ENCODE measurements at regions not wholly inside any gene's neighbourhood (a gene's known extent, or its start where the extent isn't known, plus 50 kb on each side); places are given as distances from the start of the nearest gene placed in this dataset.

DNA sequence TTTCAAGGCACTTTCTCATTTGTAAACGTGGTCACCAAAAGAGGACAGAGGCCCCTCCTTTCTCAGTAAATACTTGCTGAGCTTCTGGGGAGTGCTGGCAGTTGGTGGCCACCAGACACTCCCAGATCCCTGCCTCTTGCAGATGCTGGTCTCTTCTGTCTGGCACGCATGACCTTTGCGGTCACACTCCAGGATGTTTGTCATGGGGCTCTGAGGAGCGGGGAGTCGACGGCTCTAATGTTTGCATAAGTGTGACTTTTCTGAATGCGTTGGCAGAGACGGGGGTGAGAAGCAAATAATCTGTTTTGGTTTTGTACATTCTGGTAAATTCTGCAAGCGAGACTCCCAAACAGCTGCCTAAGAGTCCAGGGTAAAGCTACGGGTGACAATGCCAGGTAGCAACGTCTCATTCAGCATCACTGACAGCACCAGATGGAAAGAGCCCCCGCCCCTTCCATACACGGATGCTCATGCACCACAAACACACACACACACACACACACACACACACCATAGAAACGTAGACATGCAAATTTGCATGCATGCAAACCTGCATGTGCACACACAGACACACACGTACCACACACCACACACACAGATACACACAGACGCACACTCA, 101.1 kb downstream of the YTHDF1 start:
- TF ChIP-seq, protein P1, sequence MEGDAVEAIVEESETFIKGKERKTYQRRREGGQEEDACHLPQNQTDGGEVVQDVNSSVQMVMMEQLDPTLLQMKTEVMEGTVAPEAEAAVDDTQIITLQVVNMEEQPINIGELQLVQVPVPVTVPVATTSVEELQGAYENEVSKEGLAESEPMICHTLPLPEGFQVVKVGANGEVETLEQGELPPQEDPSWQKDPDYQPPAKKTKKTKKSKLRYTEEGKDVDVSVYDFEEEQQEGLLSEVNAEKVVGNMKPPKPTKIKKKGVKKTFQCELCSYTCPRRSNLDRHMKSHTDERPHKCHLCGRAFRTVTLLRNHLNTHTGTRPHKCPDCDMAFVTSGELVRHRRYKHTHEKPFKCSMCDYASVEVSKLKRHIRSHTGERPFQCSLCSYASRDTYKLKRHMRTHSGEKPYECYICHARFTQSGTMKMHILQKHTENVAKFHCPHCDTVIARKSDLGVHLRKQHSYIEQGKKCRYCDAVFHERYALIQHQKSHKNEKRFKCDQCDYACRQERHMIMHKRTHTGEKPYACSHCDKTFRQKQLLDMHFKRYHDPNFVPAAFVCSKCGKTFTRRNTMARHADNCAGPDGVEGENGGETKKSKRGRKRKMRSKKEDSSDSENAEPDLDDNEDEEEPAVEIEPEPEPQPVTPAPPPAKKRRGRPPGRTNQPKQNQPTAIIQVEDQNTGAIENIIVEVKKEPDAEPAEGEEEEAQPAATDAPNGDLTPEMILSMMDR (conservative IDR thresholded peaks at IDR 0.05; ENCODE audit: low read depth, low read length), result no peak
- DNase-seq (ENCODE audit: low read depth), result no peak
- no peak overlapping the region for H3K4me3 ChIP-seq (ENCODE audit: low read depth, low read length)

DNA sequence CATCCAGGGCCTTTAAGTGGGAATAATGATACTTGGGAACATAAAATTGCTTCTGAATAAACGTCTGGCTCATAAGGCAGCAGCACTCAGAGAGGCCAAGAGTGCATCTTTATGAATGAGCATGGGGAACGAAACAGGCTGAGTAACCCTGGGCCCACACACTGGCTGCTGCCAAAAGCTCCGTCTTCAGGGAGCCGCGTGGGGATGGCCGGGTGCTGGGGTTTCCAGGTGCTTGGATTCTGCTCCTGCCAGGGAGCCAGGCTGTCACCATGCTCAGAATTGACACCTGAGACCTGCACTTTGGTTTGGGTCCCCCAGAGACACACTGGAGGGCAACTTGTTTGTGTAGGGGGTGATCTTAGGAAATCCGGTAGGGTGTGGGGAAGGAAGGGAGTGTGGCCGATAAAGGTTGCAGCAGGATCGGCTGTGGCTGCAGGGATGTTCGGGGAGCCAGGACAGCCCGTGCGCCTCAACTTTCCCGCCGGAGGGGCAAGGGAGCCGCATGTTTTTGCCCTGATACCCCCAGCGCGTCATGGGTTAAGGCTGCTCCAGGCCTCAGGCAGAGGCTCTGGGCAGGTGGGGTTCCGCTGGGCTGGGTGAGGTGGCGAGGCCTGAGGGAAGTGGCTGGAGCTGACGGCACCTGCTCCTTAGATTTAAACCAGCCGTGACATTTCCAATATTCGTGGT, 101.8 kb downstream of the YTHDF1 start:
- TF ChIP-seq, protein P1 (conservative IDR thresholded peaks at IDR 0.05; ENCODE audit: low read depth, low read length), result no peak
- no peak for DNase-seq (ENCODE audit: low read depth)
- H3K4me3 ChIP-seq (ENCODE audit: low read depth, low read length), result no peak overlapping the region

DNA sequence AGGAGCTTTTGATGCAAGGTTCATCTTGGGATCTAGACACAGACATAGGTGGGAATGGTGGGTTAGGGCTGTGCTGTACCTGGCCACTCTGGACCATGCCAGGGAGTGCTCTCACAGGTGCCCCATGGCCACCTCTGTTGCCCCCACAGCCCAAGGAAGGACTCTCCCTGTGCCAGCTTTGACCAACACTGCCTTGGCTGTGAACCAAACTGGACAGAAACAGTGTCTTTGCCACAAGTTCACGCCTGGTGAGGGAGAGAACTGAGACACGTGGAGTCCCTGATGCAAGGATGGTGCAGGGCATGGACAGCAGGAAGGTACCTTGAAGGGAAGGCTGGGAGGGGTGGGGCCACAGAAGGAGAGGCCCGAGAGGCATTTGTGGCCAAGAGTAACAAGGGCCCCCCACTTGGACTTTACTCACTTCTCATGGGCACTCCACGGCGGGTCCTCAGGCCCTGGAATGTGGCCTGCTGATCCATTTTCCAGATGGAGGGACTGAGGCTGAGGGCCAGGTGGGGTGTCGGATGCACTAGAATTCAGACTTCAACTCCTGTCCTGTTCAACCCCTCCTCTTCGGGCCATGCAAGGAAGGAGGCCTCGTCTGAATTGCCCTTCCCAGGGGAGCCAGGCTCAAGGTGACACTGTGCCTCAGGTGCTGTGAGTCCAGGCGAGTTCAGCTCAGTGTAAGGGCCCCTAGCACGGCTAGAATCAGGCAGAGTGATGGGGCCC, 103.3 kb downstream of the YTHDF1 start:
- no peak overlapping the region for H3K4me3 ChIP-seq (ENCODE audit: low read depth, low read length)
- DNase-seq (ENCODE audit: low read depth), result no peak
- TF ChIP-seq, protein P1 (conservative IDR thresholded peaks at IDR 0.05; ENCODE audit: low read depth, low read length), result no peak

GRCh38 chr20:63108247-63108646, 101.5 kb upstream of the BHLHE23 start:
- H3K4me3 ChIP-seq (ENCODE audit: low read depth, low read length), result no peak overlapping the region
- DNase-seq (ENCODE audit: low read depth), result no peak
- TF ChIP-seq, protein P1 (conservative IDR thresholded peaks at IDR 0.05; ENCODE audit: low read depth, low read length), result no peak

- no peak for DNase-seq (ENCODE audit: low read depth)
- H3K4me3 ChIP-seq (ENCODE audit: low read depth, low read length), result no peak overlapping the region
- TF ChIP-seq, protein P1 (conservative IDR thresholded peaks at IDR 0.05; ENCODE audit: low read depth, low read length), result no peak
Observed at GRCh38 chr20:63107449-63108200, 100.9 kb upstream of the BHLHE23 start.

DNA sequence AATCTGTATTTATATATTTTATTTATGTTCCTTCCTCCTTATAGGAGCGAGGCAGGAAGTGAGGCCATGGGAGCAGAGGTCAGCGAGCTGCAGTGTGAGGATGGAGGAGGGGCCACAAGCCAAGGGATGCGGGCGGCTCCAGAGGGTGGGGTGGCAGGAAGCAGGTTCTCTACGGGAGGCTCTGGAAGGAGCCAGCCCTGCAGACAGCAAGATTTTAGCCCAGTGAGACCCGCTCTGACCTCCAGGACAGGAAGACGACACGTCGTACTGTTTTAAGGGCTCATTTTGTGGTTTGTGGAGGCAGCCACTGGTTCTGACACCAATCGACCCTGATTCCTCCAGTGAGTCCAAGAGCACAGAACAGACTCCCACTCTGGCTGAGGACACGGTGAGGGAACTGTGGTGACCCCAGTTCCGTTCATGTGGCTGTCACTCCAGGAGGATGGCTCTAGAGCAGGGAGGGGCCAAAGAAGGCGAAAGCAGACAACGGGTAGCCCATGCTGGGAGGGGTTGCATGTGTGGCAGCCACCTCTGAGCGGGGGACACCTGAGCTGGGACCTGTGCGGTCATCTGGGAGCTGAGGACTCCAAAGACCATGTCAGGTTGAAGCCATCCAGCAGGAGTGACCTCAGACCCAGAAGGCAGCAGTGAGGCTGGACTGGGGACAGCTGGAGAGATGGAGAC, 100.1 kb upstream of the BHLHE23 start:
- TF ChIP-seq, protein P1 (conservative IDR thresholded peaks at IDR 0.05; ENCODE audit: low read depth, low read length), result no peak
- H3K4me3 ChIP-seq (ENCODE audit: low read depth, low read length), result no peak overlapping the region
- no peak for DNase-seq (ENCODE audit: low read depth)
